Limb (tissue), 2 donors: ENCODE measurements at regions not wholly inside any gene's neighbourhood (a gene's known extent, or its start where the extent isn't known, plus 50 kb on each side); places are given as distances from the start of the nearest gene placed in this dataset.

Experiments
- DNase-seq, 2 donors: peaks; one replicate each; pipeline ENCODE4 v3.0.0-alpha.2; 2016; ENCODE audit errors: extremely low spot score in 2 of 2

- DNase-seq, result no peak
Measured at GRCh38 chr11:15484398-15484797, 369.7 kb downstream of the INSC start.

GRCh38 chr11:15485432-15485831 lies 370.7 kb downstream of the INSC start:
- DNase-seq, result no peak

GRCh38 chr11:15489281-15489680 lies 374.6 kb downstream of the INSC start:
- no peak for DNase-seq

GRCh38 chr11:15490535-15490934 lies 375.8 kb downstream of the INSC start:
- no peak for DNase-seq

- no peak for DNase-seq
Measured at GRCh38 chr11:15493066-15493465, 378.3 kb downstream of the INSC start.

- no peak for DNase-seq
Measured at GRCh38 chr11:15493921-15494620, 379.3 kb downstream of the INSC start.

GRCh38 chr11:15494740-15495139 lies 380.0 kb downstream of the INSC start:
- DNase-seq, result no peak

- DNase-seq, result no peak
Measured at GRCh38 chr11:15495462-15495861, 380.7 kb downstream of the INSC start.

GRCh38 chr11:15497366-15497765 lies 382.6 kb downstream of the INSC start:
- no peak for DNase-seq

GRCh38 chr11:15499674-15500073 lies 385.0 kb downstream of the INSC start:
- DNase-seq, result no peak

GRCh38 chr11:15500643-15501042 lies 385.9 kb downstream of the INSC start:
- no peak for DNase-seq

- DNase-seq, result no peak
Measured at GRCh38 chr11:15501566-15501965, 386.8 kb downstream of the INSC start.

- DNase-seq, result no peak
Measured at GRCh38 chr11:15505155-15505554, 390.4 kb downstream of the INSC start.

- peak in 1 of 2 donors; percentile 12 for DNase-seq
Measured at GRCh38 chr11:15507592-15507991, 392.9 kb downstream of the INSC start.

GRCh38 chr11:15509082-15509481 lies 394.4 kb downstream of the INSC start:
- no peak for DNase-seq

- no peak for DNase-seq
Measured at GRCh38 chr11:15519124-15519791, 404.5 kb downstream of the INSC start.

GRCh38 chr11:15519911-15520310 lies 405.2 kb downstream of the INSC start:
- no peak for DNase-seq

- no peak for DNase-seq
Measured at GRCh38 chr11:15523543-15523942, 408.8 kb downstream of the INSC start.

GRCh38 chr11:15525582-15525981 lies 410.9 kb downstream of the INSC start:
- no peak for DNase-seq

- DNase-seq, result no peak
Measured at GRCh38 chr11:15526032-15526431, 411.3 kb downstream of the INSC start.

GRCh38 chr11:15526859-15527450 lies 412.2 kb downstream of the INSC start:
- DNase-seq, result no peak

GRCh38 chr11:15532432-15532831 lies 417.7 kb downstream of the INSC start:
- DNase-seq, result no peak

GRCh38 chr11:15534266-15534665 lies 419.5 kb downstream of the INSC start:
- DNase-seq, result no peak
